ENCODE measurements at regions not wholly inside any gene's neighbourhood (a gene's known extent, or its start where the extent isn't known, plus 50 kb on each side); places are given as distances from the start of the nearest gene placed in this dataset.
A peak's percentile ranks its signal among the peaks of the same experiment; 100 is the strongest.

DNA sequence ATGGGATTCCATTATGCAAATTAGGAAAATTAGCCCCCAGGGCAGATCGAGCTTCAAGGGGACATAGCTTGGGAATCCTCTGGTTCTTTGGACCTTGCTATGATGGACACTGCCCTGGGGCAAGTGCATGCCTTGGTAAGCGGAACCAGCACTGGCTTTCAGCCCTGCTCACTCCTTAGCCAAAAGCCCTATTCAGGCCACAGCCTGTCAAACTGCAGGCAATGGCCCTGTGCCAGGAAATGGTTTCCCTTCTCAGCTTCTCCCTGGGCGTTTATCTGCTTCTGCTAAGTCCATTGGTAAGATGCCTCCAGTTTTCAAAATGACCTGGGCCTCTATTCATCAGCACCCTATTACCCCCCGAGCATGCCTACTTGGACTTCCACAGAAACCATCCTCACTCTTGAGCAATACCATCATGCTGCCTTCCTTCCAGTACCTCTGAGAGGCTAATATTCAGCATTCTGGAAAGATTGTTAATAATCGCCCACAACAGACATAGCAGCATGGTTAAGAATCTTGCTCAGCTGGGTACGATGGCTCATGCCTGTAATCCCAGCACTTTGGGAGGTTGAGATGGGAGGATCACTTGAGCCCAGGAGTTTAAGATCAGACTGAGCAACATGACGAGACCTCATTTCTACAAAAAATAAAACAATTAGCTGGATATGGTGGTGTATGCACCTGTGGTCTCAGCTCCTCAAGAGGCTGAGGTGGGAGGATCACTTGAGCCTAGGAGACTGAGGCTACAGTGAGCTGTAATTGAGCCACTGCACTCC lies 918.6 kb upstream of the AUTS2 start:
- ATAC-seq (no peak), DNase-seq (peak in 1 of 5 donors; percentile 26)
- Histone ChIP-seq H3K27me3 (peaks cover 0 to 4% (median 0%) of the 10 kb centered on the region in 9 donors), H3K4me1 (no peaks in the 10 kb centered on the region), H3K27ac (no peak overlapping the region), H3K4me3 (no peak overlapping the region), H3K9me3 (peaks cover 0 to 3% (median 0%) of the 10 kb centered on the region in 12 donors), H3K36me3 (no peaks in the 10 kb centered on the region)
- 69 to 81% (median 73%) methylated on average over 7 of the region's 7 CpGs for WGBS, 4 donors
- no peak for TF ChIP-seq POLR2A (IDR thresholded peaks at IDR 0.05)
- TF ChIP-seq, protein P1, sequence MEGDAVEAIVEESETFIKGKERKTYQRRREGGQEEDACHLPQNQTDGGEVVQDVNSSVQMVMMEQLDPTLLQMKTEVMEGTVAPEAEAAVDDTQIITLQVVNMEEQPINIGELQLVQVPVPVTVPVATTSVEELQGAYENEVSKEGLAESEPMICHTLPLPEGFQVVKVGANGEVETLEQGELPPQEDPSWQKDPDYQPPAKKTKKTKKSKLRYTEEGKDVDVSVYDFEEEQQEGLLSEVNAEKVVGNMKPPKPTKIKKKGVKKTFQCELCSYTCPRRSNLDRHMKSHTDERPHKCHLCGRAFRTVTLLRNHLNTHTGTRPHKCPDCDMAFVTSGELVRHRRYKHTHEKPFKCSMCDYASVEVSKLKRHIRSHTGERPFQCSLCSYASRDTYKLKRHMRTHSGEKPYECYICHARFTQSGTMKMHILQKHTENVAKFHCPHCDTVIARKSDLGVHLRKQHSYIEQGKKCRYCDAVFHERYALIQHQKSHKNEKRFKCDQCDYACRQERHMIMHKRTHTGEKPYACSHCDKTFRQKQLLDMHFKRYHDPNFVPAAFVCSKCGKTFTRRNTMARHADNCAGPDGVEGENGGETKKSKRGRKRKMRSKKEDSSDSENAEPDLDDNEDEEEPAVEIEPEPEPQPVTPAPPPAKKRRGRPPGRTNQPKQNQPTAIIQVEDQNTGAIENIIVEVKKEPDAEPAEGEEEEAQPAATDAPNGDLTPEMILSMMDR (IDR thresholded peaks at IDR 0.05), result no peak
- intact Hi-C loops (cut with DNase I), result no loop called here

DNA sequence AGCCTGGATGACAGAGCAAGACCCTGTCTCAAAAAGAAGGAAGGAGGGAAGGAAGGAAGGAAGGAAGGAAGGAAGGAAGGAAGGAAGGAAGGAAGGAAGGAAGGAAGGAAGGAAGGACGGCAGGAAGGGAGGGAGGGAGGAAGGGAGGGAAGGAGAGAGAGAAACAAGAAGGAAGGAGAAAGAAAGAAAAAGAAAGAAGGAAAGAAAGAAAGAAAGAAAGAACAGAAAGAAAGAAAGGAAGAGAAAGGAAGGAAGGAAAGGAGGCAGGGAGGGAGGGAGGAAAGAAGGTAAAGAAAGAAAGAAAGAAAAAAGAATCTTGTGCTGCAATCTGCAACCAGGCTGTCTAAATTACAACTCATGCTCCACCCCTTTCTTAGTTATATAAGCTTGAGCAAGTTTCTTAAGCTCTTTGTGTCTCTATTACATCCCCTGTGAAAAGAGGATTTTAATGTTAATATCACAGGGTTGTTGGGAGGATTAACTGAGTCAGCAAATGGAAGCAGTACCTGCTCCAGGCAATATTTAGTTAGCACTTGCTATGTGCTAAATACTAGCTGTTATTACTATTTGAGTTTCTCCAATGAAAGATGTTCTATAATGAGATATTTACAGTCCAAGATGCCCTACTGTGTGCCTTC lies 917.9 kb upstream of the AUTS2 start:
- whole genome bisulfite sequencing, 4 donors, result 67 to 86% (median 69%) methylated on average over 1 of the region's 1 CpG
- H3K27me3 ChIP-seq, result peaks cover 0 to 4% (median 0%) of the 10 kb centered on the region in 9 donors
- ATAC-seq, result no peak
- DNase-seq, result no peak
- peaks cover 0 to 3% (median 0%) of the 10 kb centered on the region in 12 donors for H3K9me3 ChIP-seq
- intact Hi-C loops (cut with DNase I), result no loop called here
- no peaks in the 10 kb centered on the region for H3K36me3 ChIP-seq
- H3K27ac ChIP-seq, result no peak overlapping the region
- TF ChIP-seq, protein P1 (IDR thresholded peaks at IDR 0.05), result no peak
- no peak for TF ChIP-seq POLR2A (IDR thresholded peaks at IDR 0.05)
- H3K4me3 ChIP-seq, result no peak overlapping the region
- no peaks in the 10 kb centered on the region for H3K4me1 ChIP-seq

DNA sequence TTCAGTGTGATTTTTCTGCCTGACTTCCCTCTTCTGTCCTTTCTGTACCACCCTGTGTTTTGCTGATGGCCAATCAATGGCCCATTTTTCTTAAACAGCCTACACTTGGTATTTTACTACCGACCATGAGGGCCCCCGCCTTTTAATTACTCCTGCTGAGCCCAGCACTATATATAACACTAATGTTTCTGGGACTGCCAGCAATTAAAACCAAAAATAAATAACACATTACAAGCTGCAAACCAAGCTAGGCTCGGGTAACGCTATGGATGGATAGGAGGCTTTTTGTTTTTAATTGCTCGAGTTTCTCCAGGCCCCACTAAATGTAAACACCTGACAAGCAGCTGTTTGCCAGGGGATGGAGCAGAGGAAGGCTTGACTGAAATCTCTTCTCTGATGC lies 915.4 kb upstream of the AUTS2 start:
- intact Hi-C loops (cut with DNase I), result no loop called here
- ATAC-seq, result no peak

More for the DNA sequence above, 915.4 kb upstream of the AUTS2 start:
- WGBS, 4 donors, result 66 to 79% (median 70%) methylated on average over 5 of the region's 5 CpGs
- no peak overlapping the region for H3K27ac ChIP-seq
- no peak for DNase-seq
- peaks cover 0 to 14% (median 0%) of the 10 kb centered on the region in 9 donors for H3K27me3 ChIP-seq
- no peaks in the 10 kb centered on the region for H3K36me3 ChIP-seq
- no peak overlapping the region for H3K4me3 ChIP-seq
- no peaks in the 10 kb centered on the region for H3K9me3 ChIP-seq
- TF ChIP-seq, protein P1 (IDR thresholded peaks at IDR 0.05), result no peak
- no peak for TF ChIP-seq POLR2A (IDR thresholded peaks at IDR 0.05)
- H3K4me1 ChIP-seq, result no peaks in the 10 kb centered on the region
